Fibroblast of mammary gland (primary cell): ENCODE measurements at regions not wholly inside any gene's neighbourhood (a gene's known extent, or its start where the extent isn't known, plus 50 kb on each side); places are given as distances from the start of the nearest gene placed in this dataset.

Experiments used
- DNase-seq: peaks from one replicate; pipeline ENCODE4 v3.0.0-alpha.2; 2010; ENCODE audit warnings: low read depth
- H3K4me3 ChIP-seq: 2 replicates; pipeline ENCODE4 v1.5.1; 2011; ENCODE audit warnings: low read depth, mild to moderate bottlenecking, low read length, moderate library complexity; ENCODE audit not compliant: control insufficient read depth
- TF ChIP-seq, protein P1 (sequence below): conservative IDR thresholded peaks from 2 replicates; pipeline ENCODE4 v1.5.1; 2011; ENCODE audit warnings: low read depth, low read length, inconsistent platforms; ENCODE audit not compliant: control insufficient read depth, insufficient read depth

DNA sequence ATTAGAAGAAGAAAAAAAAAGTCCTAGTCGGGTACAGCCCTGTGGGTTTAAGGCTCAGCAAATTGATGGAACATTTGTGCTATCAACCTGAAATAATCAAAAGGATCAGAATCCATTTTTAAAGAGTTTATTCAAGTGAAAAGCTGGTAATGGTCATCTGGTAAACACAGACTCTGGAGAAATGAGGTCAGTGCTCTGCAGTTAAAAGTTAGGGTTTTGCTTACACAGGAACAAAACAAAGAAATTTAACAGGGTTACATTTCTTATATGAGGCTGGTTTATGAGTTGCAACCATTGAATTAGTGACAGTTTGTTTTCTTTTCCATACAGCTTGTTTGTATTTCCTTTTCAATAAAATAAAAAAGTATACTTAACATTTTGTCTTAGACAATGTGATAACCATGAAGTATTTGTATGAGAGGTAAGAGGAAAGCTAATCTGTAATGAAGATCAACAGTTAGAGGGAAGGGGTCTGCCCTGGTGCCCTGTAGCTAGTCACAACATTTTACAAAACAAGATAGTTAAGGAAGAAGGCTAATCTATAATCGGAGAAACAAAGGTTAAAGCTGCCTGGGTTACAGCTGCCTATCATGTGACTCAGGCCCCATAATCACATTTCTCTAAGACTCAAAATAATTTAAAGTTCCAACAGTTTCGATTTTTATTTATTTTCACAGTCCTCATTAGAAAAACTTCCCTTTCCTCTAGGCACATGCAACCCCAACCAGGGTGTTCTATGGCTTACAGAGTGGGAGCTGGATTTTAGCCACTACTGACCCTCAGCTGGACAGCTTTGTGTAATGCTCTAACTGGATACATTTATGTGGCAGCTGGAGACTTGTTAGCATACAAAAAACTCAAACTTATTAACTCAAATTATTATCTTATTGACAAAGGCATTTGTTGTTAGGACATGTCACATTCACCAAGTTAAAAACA, 98.1 kb upstream of the ACP3 start:
- H3K4me3 ChIP-seq: no peak overlapping the region
- TF ChIP-seq, protein P1, sequence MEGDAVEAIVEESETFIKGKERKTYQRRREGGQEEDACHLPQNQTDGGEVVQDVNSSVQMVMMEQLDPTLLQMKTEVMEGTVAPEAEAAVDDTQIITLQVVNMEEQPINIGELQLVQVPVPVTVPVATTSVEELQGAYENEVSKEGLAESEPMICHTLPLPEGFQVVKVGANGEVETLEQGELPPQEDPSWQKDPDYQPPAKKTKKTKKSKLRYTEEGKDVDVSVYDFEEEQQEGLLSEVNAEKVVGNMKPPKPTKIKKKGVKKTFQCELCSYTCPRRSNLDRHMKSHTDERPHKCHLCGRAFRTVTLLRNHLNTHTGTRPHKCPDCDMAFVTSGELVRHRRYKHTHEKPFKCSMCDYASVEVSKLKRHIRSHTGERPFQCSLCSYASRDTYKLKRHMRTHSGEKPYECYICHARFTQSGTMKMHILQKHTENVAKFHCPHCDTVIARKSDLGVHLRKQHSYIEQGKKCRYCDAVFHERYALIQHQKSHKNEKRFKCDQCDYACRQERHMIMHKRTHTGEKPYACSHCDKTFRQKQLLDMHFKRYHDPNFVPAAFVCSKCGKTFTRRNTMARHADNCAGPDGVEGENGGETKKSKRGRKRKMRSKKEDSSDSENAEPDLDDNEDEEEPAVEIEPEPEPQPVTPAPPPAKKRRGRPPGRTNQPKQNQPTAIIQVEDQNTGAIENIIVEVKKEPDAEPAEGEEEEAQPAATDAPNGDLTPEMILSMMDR: no peak
- DNase-seq: no peak

DNA sequence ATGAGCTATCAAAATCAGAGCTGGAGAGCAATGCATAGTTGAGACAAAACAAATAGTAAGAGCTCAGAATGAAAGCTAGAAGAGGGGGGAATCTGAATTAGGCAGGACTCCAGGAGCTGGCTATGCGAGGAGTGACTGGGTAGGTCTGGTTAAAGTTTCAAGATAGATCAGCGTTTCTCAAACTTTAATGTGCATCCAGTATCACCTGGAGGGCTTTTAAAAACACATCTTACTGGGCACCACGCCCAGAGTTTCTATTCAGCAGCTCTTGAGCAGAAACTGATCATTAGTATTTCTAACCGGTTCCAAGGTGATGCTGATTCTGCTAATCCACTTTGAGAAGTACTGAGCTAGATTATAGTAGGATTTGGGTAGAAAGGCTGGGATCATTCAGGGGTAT, 96.2 kb upstream of the ACP3 start:
- TF ChIP-seq, protein P1: no peak
- no peak for DNase-seq
- no peak overlapping the region for H3K4me3 ChIP-seq

DNA sequence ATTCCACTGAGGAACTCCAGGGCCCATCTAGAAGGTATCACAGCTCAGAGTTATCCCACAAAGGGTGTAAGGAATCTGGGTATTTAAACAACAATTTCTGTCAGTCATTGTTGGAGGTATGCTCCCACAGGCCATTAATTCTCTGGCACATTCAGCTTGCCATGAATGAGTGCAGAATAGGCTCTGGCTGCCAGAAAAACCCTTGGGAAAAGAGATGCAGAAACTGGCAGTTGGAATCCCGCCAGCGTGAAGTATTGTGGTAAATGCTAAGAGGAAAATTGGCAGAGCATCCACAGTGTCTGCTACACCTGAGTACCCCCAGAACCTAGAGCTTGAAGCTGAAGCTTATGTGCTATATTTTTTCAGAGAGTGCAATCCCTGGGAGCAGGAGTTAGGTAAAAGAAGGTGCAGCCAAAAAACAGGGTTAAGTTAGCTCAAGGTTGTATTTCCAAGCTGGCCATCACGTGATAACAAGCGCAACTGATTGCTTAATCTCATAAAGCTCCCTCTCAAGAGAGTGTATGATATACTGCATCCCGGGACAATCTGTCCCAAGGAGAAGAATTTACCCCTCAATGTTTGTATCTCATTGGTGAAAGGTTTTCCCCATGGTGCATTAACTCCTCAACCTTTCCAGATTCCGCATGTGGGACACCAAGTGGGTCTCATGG, 94.2 kb upstream of the ACP3 start:
- no peak overlapping the region for H3K4me3 ChIP-seq
- no peak for DNase-seq
- TF ChIP-seq, protein P1: no peak

DNA sequence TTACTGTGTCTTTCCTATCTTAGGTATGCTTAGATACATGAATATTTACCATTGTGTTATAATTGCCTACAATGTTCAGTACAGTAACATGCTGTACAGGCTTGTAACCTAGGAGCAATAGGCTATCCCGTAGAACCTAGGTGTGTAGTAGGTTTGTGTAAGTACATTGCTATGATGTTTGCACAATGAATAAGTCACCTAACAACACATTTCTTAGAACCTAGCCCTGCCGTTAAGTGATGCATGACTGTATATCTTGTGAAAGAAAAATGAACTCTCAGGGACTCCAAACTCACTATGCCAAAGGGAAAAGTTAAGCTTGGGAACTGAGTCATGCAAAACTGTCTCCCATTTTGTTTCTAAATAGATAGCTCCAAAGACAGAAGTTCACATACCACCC, 91.5 kb upstream of the ACP3 start:
- H3K4me3 ChIP-seq: no peak overlapping the region
- TF ChIP-seq, protein P1: no peak
- DNase-seq: peak; percentile 40

DNA sequence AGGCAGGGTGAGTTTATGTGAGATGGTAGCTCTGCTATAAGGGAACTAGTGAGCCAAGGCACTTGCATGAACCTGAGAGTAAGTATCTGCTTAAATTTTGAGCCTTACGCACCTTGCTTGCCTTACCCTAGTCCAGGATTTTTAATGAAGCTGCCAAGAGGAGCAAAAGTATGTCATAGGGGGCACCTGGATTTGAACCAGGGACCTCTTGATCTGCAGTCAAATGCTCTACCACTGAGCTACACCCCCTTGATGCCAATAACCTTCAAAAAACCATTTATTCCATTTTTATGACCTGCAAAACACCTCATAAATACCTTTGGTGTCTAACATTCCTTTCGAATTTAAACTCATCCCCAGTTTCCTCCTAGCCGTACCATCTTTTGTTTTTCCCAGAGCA, 88.3 kb upstream of the ACP3 start:
- no peak overlapping the region for H3K4me3 ChIP-seq
- TF ChIP-seq, protein P1: no peak
- peak; percentile 34 for DNase-seq

DNA sequence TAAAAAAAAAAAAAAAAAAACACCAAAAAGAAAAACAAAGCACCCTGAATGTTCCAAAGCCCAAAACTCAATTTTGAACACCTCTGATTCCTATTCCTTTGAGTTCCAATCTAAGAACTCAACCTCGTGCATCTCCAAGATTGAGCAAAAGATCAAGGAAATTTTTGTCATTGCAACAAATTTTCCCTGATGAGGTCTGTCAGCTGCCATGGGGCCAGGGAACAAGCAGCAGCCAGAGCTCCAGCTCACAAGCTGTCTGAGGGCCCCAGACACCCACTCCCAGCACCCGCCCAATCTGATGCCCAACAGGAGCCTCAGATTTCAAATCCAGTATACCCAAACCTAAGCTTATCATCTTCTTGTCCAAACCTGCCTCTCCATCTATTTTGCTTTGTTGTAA, 87.6 kb upstream of the ACP3 start:
- TF ChIP-seq, protein P1: no peak
- DNase-seq: no peak
- no peak overlapping the region for H3K4me3 ChIP-seq
